NCI-H2029 (cell line): ENCODE measurements at regions not wholly inside any gene's neighbourhood (a gene's known extent, or its start where the extent isn't known, plus 50 kb on each side); places are given as distances from the start of the nearest gene placed in this dataset.

Source experiments
- DNase-seq: peaks from one replicate; lab custom pipeline; 2025; lab: John Stamatoyannopoulos, UW

GRCh38 chr20:60274717-60275116, 316.5 kb downstream of the CDH26 start:
- no peak for DNase-seq

- DNase-seq = no peak
Observed at GRCh38 chr20:60281295-60281694, 323.1 kb downstream of the CDH26 start.

DNA sequence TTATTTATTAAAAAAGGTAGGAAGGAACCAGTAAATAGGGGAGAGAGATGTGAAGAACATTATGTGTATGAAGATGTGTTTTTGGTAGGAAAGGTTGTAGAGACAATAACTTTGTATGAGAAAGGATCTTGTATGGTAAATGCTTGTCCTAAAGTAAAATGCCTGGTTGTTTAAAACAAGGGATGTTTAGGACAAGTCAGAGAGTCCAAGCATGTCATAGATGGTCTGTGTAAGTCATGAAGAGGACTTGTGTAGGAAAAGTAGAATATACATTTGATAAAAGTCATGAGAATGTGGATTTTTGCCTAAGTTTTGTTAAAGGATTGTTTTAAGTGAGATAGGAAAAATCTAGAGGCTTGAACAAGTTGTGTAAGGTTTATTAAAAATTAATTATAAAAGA, 325.1 kb downstream of the CDH26 start:
- DNase-seq = no peak

GRCh38 chr20:60286764-60287163, 328.5 kb downstream of the CDH26 start:
- DNase-seq = no peak

GRCh38 chr20:60288945-60289344, 330.7 kb downstream of the CDH26 start:
- no peak for DNase-seq

GRCh38 chr20:60292001-60292520, 333.8 kb downstream of the CDH26 start:
- DNase-seq = no peak

DNA sequence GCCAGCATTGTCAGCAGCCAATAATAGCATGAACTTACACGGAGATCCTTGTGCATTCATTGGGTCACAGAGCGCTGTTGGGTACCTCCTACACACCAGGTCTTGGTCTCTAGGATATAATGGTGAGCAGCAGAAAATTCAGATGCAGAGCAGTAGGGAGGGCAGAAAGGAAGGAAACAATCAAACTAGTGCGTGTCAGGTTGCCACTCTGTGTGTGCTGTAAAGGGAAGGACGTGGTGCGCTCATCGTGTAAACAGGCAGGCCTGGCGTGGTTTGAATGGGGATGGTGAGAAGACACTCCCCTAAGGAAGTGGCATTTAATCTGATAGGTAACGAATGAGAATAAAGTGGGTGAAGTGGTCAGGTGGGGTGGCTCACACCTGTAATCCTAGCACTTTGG, 336.4 kb downstream of the CDH26 start:
- DNase-seq = peak; percentile 66

DNA sequence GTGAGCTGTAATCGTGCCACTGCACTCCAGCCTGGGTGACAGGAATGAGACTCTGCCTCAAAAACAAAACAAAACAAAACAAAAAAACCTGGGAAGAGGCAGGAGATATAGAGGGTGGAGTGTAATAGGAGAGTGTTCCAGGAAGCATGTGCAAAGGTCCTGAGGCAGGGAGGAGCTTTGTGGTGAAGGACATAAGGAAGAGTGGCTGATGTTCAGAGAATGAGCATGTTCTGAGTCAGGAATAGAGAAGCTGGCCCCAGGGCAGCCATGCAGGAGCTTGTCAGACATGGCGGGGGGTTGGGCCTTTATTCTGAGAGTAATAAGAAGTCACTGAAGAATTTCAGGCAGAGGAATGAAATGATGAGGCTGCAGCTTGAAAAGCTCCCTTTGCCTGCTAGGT, 337.0 kb downstream of the CDH26 start:
- DNase-seq = no peak

DNA sequence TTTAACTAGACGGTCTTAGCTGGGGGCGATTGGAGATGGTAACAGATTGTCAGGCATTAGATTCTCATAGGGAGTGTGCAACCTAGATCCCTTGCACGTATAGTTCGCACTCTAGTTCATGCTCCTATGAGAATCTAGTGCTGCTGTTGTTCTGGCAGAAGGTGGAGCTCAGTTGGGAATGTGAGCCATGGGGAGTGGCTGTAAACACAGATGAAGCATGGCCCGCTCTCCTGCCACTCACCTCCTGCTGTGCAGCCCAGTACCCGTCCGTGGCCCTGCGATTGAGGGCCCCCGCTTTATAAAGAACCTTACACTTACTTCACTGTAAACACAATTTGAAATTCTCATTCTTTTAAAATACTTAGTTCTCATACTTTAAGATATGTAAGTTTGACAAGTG, 339.4 kb downstream of the CDH26 start:
- DNase-seq = no peak

GRCh38 chr20:60298647-60299046, 340.4 kb downstream of the CDH26 start:
- DNase-seq = no peak

- DNase-seq = no peak
Observed at GRCh38 chr20:60299951-60300350, 341.7 kb downstream of the CDH26 start.

DNA sequence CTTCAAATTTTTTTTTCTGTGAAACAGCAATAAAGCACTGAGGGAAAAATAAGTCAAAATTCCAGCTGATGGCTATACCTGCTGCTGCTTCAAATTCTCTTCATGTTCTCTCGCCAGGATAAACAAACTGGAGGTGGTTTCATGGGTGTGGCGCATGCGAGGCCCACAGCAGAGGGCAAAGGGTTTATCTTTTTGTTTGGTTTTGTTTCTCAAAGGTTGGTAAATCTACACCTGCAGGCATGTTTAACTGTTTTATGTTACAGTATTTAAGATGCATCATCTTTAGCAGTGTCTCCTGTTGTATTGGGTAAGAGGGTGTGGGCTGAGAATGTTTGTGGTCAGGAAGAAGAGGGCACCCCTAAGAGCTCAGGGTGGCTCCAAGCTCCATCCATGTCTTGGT, 342.2 kb downstream of the CDH26 start:
- peak; percentile 15 for DNase-seq

DNA sequence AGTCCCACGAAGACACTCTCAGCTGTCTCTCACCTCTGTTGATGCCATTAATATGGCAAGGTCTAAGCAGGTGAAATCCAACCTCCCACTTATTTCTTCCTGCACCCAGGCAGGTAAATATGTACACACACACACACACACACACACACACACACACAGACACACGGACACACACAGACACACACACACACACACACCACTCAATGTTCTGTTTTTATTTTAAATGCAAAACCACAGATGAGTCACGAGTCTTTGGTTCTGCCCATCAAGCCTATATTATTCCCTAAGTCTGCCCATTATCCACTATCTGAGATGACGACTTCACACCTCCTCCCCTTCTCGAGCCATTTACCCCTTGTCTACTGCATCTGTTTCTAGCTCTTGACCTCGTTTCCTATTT, 344.7 kb downstream of the CDH26 start:
- no peak for DNase-seq

DNA sequence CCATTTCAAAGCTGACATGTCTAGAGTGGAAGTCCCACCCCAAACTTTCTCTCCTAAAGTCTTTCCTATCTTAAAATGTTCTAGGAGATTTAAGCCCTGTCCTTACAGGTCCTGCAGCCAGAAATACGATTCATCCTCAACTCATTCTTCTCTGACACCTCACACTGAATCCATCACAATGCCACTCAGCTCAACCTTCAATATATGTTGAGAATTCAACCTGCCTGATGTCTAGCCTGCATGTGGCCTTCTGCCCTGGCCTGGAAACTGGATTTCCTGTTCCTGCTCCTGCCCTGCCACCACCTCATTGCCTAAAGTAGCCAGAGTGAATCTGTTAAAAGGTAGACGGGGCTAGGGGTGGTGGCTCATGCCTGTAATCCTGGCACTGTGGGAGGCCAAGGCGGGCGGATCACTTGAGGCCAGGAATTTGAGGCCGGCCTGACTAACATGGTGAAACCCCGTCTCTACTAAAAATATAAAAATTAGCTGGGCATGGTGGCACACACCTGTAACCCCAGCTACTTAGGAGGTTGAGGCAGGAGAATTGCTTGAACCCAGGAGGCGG, 345.9 kb downstream of the CDH26 start:
- no peak for DNase-seq

DNA sequence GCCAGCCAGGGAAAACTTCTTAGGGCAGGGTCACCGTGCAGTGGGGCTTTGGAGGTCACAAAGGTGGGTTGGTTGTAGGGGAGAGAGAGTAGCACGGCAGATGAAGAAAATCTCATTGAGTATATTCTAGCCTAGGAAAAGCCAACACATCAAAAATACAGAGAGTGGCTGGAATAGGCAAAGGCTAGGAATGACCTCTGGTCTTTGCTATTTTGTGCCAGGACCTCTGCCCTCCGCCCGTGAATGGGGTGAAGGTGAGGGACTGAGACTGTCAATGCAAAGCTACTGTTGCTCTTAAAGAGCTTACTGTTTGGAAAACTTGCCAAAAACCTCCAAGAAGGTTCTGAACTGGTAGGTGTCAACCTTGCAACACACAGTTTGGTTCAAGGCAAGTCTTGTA, 346.7 kb downstream of the CDH26 start:
- no peak for DNase-seq

DNA sequence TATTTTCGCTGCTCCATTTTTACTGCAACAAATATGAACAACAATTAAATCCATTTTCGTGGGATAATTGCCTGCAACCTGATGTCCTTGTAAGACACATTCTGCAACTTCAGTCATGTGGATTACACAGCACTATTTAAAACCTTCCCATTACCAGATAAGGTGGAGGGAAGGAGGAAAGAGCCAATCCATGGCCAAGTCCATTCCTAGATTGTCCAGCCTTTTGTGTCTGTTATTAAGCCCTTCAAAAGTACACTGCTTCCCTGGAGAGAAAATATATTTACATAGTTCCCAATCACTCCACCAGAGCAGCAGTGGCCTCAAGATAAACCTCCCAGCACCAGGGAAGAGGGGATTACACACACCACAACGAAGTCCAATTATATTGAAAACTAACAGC, 347.9 kb downstream of the CDH26 start:
- no peak for DNase-seq

GRCh38 chr20:60306551-60306950, 348.3 kb downstream of the CDH26 start:
- DNase-seq = no peak

DNA sequence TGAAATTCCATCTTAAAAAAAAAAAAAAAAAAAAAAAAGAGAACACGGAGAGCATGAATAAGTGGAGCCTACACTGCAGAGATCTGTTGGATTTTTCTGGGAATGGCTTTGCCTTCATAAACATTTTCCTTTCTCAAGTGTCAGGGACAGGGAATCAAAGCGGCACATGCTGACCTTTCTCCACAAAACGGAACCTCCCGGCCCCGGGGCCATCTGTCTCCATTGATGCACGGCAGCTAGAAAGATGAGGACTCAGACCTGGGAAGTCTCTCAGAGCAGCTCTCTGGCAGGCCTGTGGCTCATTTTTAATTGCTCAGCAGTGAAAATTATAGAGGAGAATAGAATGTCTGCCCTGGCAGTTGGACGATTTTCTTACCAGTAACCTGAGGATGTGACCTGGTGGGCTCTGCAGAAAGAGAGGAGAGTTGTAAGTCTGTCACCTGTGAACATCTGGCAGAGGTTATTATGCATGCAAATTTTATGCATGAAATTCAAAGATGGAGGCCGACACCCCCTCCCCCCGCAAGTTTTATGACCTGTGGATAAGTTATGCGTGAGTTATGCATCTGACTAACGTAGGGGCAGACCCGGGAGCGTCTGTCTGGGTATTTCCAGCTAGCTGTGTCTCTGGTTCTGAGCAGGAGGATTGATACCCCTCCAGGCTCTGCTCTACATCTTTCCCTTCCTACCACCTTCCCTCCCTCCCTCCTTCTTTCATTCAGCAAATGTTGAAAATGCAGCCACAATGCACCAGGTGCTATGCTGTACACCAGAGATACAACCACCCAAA, 352.5 kb downstream of the CDH26 start:
- no peak for DNase-seq

- DNase-seq = no peak
Observed at GRCh38 chr20:60313191-60313590, 355.0 kb downstream of the CDH26 start.

DNA sequence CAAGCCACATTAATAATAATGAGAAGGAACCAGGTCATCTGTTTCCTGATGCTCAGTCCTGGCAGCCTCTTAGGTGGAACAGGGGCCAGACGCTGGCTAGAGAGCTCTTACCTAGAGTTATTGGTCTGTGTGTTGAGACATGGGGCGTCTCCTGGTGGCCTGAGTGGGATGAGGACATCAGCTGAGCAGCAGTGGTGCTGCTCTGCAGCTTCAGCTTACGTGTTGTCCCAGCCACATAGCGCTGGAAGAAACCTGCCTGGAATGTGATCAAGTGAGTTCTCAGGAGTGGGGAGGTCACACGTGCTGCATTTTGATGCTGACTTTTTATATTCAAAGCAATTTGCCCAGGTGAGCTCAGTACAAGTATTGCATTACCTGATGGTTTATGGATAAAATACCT, 355.4 kb downstream of the CDH26 start:
- no peak for DNase-seq

DNA sequence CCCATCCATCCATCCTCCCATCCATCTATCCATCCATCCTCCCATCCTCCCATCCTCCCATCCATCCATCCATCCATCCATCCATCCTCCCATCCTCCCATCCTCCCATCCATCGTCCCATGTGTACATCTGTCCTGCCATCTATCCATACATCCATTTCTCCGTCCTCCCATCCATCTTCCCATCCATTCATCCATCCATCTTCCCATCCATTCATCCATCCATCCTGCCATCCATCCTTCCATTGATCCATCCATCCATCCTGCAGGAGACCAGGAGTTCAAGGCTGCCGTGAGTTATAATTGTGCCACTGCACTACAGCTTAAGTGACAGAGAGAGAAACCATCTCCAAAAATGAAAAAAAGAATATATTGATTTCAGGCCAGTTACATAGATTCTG, 356.5 kb downstream of the CDH26 start:
- no peak for DNase-seq

DNA sequence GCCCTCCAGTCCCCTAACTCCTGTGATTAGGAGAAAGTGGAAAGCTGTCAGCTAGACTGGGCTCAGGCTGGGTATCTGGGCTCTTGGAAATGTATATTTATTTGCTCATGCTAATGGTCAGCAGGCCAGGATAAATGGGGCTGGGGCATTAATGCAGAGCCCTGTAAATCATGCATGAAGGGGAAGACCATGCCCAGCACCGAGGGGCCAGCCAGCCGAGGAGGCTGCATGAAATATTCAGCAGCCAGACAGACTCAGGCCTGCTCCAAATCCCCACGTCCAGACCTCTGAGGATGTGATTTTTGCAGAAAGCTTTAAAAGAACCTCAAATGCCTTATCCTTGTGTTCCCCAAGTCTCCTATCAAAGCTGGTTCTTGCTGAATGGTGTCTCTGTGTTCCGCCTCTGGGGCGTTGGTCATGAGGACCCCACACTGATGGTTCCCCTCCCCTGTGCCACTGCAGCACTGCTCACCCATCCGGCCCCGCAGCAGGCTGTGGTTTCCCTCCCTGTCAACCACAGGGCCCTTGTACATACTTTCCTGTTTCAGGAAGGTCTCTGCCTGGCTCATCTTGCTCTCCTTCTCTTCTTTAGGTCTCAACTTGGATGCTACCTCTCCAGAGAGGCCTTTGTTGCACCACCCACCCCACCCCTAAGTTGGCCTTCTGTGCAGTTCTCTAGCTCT, 358.4 kb downstream of the CDH26 start:
- DNase-seq = no peak

GRCh38 chr20:60317401-60317800, 359.2 kb downstream of the CDH26 start:
- DNase-seq = no peak
